Fibroblast of skin of back (primary cell): ENCODE measurements at regions not wholly inside any gene's neighbourhood (a gene's known extent, or its start where the extent isn't known, plus 50 kb on each side); places are given as distances from the start of the nearest gene placed in this dataset.
"Not testable (repeated sequence)": the region's sequence is repeated elsewhere in the genome, so short reads cannot be mapped to it uniquely, and the experiment has no call there.

ENCODE experiments used
- DNase-seq: peaks from one replicate; pipeline ENCODE4 v3.0.0-alpha.2; 2013

- DNase-seq, result peak; percentile 75
Observed at GRCh38 chr2:393711-394696, 106.1 kb upstream of the ALKAL2 start.

- no peak for DNase-seq
Observed at GRCh38 chr2:392926-393280, 105.0 kb upstream of the ALKAL2 start.

- DNase-seq, result no peak
Observed at GRCh38 chr2:392181-392925, 104.5 kb upstream of the ALKAL2 start.

GRCh38 chr2:391696-392095 lies 103.8 kb upstream of the ALKAL2 start:
- no peak for DNase-seq

- no peak for DNase-seq
Observed at GRCh38 chr2:390959-391358, 103.1 kb upstream of the ALKAL2 start.

- DNase-seq, result not testable (repeated sequence)
Observed at GRCh38 chr2:389985-390384, 102.1 kb upstream of the ALKAL2 start.

GRCh38 chr2:388752-389151 lies 100.9 kb upstream of the ALKAL2 start:
- not testable (repeated sequence) for DNase-seq

- no peak for DNase-seq
Observed at GRCh38 chr2:387980-388421, 100.1 kb upstream of the ALKAL2 start.

GRCh38 chr2:386406-387103 lies 98.7 kb upstream of the ALKAL2 start:
- DNase-seq, result no peak

GRCh38 chr2:385785-386184 lies 97.9 kb upstream of the ALKAL2 start:
- DNase-seq, result no peak

GRCh38 chr2:385061-385460 lies 97.2 kb upstream of the ALKAL2 start:
- DNase-seq, result no peak

- DNase-seq, result no peak
Observed at GRCh38 chr2:383888-384287, 96.0 kb upstream of the ALKAL2 start.

GRCh38 chr2:383178-383577 lies 95.3 kb upstream of the ALKAL2 start:
- DNase-seq, result no peak

GRCh38 chr2:382728-383022 lies 94.8 kb upstream of the ALKAL2 start:
- DNase-seq, result no peak

GRCh38 chr2:381941-382727 lies 94.2 kb upstream of the ALKAL2 start:
- no peak for DNase-seq

GRCh38 chr2:381181-381580 lies 93.3 kb upstream of the ALKAL2 start:
- DNase-seq, result no peak

GRCh38 chr2:380772-381171 lies 92.9 kb upstream of the ALKAL2 start:
- DNase-seq, result no peak

- no peak for DNase-seq
Observed at GRCh38 chr2:380221-380620, 92.3 kb upstream of the ALKAL2 start.

- no peak for DNase-seq
Observed at GRCh38 chr2:379778-380177, 91.9 kb upstream of the ALKAL2 start.

- DNase-seq, result no peak
Observed at GRCh38 chr2:378364-378763, 90.5 kb upstream of the ALKAL2 start.

- DNase-seq, result no peak
Observed at GRCh38 chr2:377414-377813, 89.5 kb upstream of the ALKAL2 start.

- DNase-seq, result no peak
Observed at GRCh38 chr2:375956-376307, 88.0 kb upstream of the ALKAL2 start.
